GM19372 (cell line): ENCODE measurements at regions not wholly inside any gene's neighbourhood (a gene's known extent, or its start where the extent isn't known, plus 50 kb on each side); places are given as distances from the start of the nearest gene placed in this dataset.
"Not testable (repeated sequence)": the region's sequence is repeated elsewhere in the genome, so short reads cannot be mapped to it uniquely, and the experiment has no call there.

Experiments used
- ATAC-seq: cut with Tn5 transposase; IDR thresholded peaks from one replicate; pipeline ENCODE4 v1.9.1; 2021; ENCODE audit warnings: mild to moderate bottlenecking, low read depth, moderate library complexity; ENCODE audit not compliant: unreplicated experiment

- ATAC-seq = no peak
Observed at GRCh38 chr10:65032867-65033769, 1511.9 kb downstream of the REEP3 start.

DNA sequence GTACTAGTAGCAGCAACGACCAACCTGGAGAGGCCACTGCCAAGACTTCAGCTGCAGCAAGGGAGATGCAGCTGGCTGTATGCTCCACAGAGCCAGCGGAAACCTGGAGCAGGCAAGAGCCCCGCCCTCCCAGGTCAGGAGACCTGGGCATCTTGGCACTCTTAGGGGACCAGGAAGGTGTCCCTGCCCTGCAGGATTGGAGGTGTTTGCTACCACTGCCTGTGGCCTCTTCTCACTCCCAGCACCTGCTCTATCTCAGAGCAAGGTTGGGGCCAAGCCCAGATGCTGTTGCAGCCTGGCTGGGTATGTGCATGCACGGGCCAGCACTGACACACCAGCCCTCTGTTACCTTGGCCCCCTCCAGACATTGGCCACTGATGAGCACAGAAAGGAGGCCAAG lies 1512.8 kb downstream of the REEP3 start:
- ATAC-seq = no peak

- no peak for ATAC-seq
Observed at GRCh38 chr10:65040796-65041195, 1519.6 kb downstream of the REEP3 start.

- ATAC-seq = no peak
Observed at GRCh38 chr10:65041307-65041706, 1520.1 kb downstream of the REEP3 start.

DNA sequence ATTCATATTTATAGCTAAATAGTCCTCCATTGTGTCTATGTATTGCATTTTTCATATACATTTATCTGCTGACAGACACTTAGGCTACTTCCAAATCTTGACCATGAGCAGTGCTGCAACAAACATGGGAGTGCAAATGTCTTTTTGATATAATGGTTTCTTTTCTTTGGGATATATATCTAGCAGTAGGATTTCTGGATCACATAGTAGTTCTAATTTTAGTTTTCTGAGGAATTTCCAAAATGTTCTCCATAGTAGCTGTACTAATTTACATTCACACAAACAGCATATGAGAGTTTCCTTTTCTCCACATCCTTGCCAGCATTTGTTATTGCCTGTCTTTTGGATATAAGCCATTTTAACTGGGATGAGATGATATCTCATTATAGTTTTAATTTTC lies 1521.3 kb downstream of the REEP3 start:
- ATAC-seq = no peak

GRCh38 chr10:65046831-65047230 lies 1525.6 kb downstream of the REEP3 start:
- no peak for ATAC-seq

DNA sequence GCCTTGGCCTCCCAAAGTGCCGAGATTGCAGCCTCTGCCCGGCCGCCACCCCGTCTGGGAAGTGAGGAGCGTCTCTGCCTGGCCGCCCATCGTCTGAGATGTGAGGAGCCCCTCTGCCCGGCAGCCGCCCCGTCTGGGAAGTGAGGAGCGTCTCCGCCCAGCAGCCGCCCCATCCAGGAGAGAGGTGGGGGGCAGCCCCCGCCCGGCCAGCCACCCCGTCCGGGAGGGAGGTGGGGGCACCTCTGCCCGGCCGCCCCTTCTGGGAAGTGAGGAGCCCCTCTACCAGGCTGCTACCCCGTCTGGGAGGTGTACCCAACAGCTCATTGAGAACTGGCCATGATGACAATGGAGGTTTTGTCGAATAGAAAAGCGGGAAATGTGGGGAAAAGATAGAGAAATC lies 1530.9 kb downstream of the REEP3 start:
- ATAC-seq = not testable (repeated sequence)

DNA sequence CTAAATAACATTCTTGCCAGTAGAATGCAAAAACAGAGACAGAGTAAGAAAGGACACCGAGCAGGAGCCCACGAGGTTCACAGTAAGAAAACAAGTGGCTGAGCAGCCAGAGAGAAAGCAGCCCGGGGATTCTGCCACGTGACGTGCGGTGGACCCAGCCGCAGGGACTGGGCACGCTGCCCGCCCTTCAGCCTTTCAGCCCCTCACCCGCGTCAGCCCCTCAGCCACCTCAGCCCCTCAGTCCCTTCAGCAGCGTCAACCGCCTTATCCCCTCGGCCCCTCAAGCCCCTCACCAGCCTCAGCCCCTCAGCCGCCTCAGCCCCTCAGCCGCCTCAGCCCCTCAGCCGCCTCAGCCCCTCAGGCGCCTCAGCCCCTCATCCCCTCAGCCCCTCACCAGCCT lies 1532.2 kb downstream of the REEP3 start:
- not testable (repeated sequence) for ATAC-seq

- not testable (repeated sequence) for ATAC-seq
Observed at GRCh38 chr10:65053831-65054351, 1532.7 kb downstream of the REEP3 start.

DNA sequence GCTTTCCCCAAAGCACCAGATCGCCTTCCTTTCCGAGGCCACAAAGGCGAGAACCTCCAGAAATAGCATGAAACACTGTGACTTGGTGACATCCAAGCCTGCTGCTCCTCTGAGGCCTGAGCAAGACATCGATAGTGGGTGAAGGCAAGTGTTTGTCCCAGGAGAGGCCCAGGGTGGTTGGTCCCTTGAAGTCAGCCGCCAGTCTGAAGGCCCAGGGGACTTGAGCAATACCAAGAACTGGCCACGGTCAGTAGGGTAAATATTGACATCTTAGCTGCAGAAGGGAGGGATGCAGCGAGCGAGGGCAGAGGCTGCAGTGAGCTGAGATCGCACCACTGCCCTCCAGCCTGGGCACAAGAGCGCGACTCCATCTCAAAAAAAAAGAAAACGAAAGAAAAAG lies 1533.5 kb downstream of the REEP3 start:
- ATAC-seq = not testable (repeated sequence)

- no peak for ATAC-seq
Observed at GRCh38 chr10:65065278-65065677, 1544.1 kb downstream of the REEP3 start.

- ATAC-seq = no peak
Observed at GRCh38 chr10:65083222-65083621, 1562.0 kb downstream of the REEP3 start.

- ATAC-seq = no peak
Observed at GRCh38 chr10:65090991-65091390, 1569.8 kb downstream of the REEP3 start.

- ATAC-seq = no peak
Observed at GRCh38 chr10:65100146-65100545, 1578.9 kb downstream of the REEP3 start.

- not testable (repeated sequence) for ATAC-seq
Observed at GRCh38 chr10:65100881-65101280, 1579.7 kb downstream of the REEP3 start.

- ATAC-seq = no peak
Observed at GRCh38 chr10:65110009-65110408, 1588.8 kb downstream of the REEP3 start.

GRCh38 chr10:65111059-65111458 lies 1589.9 kb downstream of the REEP3 start:
- ATAC-seq = not testable (repeated sequence)

- no peak for ATAC-seq
Observed at GRCh38 chr10:65112573-65112972, 1591.4 kb downstream of the REEP3 start.

DNA sequence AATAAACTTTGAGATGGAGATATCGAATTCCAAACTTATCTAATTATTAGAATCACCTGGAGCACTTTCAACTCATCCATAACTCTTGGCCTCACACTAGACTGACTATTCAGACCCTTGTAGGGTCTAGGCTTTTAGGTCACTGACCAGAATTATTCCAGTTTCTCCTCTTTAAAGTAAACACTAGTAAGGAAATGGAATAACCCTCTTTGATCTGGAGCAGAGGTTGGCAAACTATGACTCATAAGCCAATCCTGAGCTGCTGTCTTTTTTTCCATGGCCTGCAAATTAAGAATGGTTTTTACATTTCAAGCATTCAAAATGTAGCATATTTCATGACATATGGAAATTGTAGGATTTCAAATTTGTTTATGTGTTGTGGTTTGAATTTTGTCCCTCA lies 1601.9 kb downstream of the REEP3 start:
- no peak for ATAC-seq

- no peak for ATAC-seq
Observed at GRCh38 chr10:65125212-65125611, 1604.0 kb downstream of the REEP3 start.

- no peak for ATAC-seq
Observed at GRCh38 chr10:65126288-65126687, 1605.1 kb downstream of the REEP3 start.

DNA sequence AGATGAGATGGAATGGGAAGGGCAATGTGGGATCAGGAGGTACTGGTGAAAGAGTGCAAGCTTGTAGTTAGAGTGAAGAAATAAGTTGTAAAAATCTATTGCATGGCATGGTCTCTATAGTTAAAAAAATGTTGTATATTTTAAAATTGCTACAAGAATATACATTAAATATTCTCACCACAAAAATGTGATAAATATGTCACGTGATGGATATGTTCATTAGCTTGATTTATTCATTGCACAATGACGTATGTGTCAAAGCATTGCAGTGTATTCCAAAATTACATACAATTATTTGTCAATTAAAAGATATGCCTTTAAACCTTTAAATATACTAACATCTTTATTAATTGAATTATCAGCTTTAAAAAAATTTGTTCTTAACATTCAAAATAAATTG lies 1607.1 kb downstream of the REEP3 start:
- no peak for ATAC-seq
